Esophagus muscularis mucosa (tissue), 4 donors: ENCODE measurements at regions not wholly inside any gene's neighbourhood (a gene's known extent, or its start where the extent isn't known, plus 50 kb on each side); places are given as distances from the start of the nearest gene placed in this dataset.
"Not testable (repeated sequence)": the region's sequence is repeated elsewhere in the genome, so short reads cannot be mapped to it uniquely, and the experiment has no call there.

Source experiments
- DNase-seq: peaks from one replicate; pipeline ENCODE4 v3.0.0-alpha.2; 2017; ENCODE audit errors: extremely low spot score
- H3K27ac ChIP-seq, 4 donors: fragments of 200-600 bp; sonication (generic); replicated peaks in 1 of 4; 1 replicate in 3 of 4; 2 replicates in 1 of 4; pipeline ENCODE4 v1.5.1; 2016 to 2019; ENCODE audit warnings: mild to moderate bottlenecking in 1 of 4
- H3K27me3 ChIP-seq, 4 donors: fragments of 200-600 bp; sonication (generic); one replicate each; pipeline versions ENCODE4 v1.5.1 to v1.6.0; 2016 to 2019
- H3K36me3 ChIP-seq, 4 donors: fragments of 200-600 bp; sonication (generic); one replicate each; pipeline ENCODE4 v1.5.1; 2016 to 2019
- H3K4me1 ChIP-seq, 4 donors: fragments of 200-600 bp; sonication (generic); one replicate each; pipeline ENCODE4 v1.5.1; 2016 to 2019
- H3K4me3 ChIP-seq, 4 donors: fragments of 200-600 bp; sonication (generic); 1 replicate in 2 of 4; 2 replicates in 2 of 4; pipeline ENCODE4 v1.5.1; 2016 to 2019; ENCODE audit warnings: mild to moderate bottlenecking in 4 of 4, moderate library complexity in 1 of 4
- H3K9me3 ChIP-seq, 4 donors: fragments of 200-600 bp; sonication (generic); 1 replicate in 3 of 4; 2 replicates in 1 of 4; pipeline ENCODE4 v1.5.1; 2016 to 2019
- EP300 ChIP-seq: sonication (generic); formaldehyde crosslinking; IDR thresholded peaks from one replicate; pipeline ENCODE4 v1.6.1; 2017; ENCODE audit warnings: antibody characterized with exemption
- POLR2A ChIP-seq: fragments of 450-650 bp; IDR thresholded peaks from one replicate; pipeline ENCODE4 v1.6.1; 2017; ENCODE audit warnings: antibody characterized with exemption, moderate library complexity, mild to moderate bottlenecking, low read depth
- POLR2AphosphoS5 ChIP-seq, 2 donors: sonication (generic); formaldehyde crosslinking; IDR thresholded peaks; one replicate each; pipeline ENCODE4 v1.6.1; 2017; ENCODE audit warnings: antibody characterized with exemption in 2 of 2
- WGBS: methylation state at CpG from one replicate; pipeline ENCODE4 v1.1.5; 2018; 5-methylcytosine and 5-hydroxymethylcytosine counted together
- intact Hi-C: fragments of 100-400 bp; cut with DNase I; formaldehyde crosslinking; loops from one replicate; pipeline ENCODE4 v1.15.1; 2023
- TF ChIP-seq, protein P1 (sequence below), 3 experiments: fragments of 200-600 bp in 2 of 3; fragments of 450-650 bp in 1 of 3; sonication (generic) in 2 of 3; IDR thresholded peaks; one replicate each; pipeline ENCODE4 v1.5.1; 2017 to 2019; ENCODE audit warnings: antibody characterized with exemption in 3 of 3, mild to moderate bottlenecking in 2 of 3, moderate library complexity in 1 of 3

DNA sequence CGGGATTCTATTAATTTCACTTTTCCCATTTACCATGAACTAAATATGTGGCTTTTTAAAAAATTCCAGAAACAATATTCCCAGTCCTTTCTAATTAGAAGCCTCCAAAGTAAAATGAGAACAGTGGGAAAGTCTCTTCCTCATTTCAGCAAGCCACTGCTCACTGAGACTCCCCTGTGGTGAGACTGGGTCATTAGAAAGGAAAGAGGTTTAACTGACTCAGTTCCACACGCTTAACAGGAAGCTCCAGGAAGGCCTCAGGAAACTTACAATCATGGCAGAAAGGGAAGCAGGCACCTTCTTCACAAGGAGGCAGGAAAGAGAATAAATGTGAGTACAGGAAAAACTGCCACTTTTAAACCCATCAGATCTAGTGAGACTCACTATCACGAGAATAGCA lies 258.9 kb upstream of the CHAC2 start:
- Histone ChIP-seq H3K4me3 (no peak overlapping the region), H3K4me1 (no peaks in the 10 kb centered on the region), H3K36me3 (no peaks in the 10 kb centered on the region), H3K27me3 (no peaks in the 10 kb centered on the region), H3K27ac (no peak overlapping the region), H3K9me3 (no peaks in the 10 kb centered on the region)
- intact Hi-C loops: no loop called here
- TF ChIP-seq, protein P1, sequence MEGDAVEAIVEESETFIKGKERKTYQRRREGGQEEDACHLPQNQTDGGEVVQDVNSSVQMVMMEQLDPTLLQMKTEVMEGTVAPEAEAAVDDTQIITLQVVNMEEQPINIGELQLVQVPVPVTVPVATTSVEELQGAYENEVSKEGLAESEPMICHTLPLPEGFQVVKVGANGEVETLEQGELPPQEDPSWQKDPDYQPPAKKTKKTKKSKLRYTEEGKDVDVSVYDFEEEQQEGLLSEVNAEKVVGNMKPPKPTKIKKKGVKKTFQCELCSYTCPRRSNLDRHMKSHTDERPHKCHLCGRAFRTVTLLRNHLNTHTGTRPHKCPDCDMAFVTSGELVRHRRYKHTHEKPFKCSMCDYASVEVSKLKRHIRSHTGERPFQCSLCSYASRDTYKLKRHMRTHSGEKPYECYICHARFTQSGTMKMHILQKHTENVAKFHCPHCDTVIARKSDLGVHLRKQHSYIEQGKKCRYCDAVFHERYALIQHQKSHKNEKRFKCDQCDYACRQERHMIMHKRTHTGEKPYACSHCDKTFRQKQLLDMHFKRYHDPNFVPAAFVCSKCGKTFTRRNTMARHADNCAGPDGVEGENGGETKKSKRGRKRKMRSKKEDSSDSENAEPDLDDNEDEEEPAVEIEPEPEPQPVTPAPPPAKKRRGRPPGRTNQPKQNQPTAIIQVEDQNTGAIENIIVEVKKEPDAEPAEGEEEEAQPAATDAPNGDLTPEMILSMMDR (IDR thresholded peaks at IDR 0.05): no peak
- no peak for TF ChIP-seq EP300
- TF ChIP-seq POLR2A: no peak
- no peak for TF ChIP-seq POLR2AphosphoS5 (IDR thresholded peaks at IDR 0.05)
- no peak for DNase-seq
- 87% methylated on average over 3 of the region's 3 CpGs for WGBS

DNA sequence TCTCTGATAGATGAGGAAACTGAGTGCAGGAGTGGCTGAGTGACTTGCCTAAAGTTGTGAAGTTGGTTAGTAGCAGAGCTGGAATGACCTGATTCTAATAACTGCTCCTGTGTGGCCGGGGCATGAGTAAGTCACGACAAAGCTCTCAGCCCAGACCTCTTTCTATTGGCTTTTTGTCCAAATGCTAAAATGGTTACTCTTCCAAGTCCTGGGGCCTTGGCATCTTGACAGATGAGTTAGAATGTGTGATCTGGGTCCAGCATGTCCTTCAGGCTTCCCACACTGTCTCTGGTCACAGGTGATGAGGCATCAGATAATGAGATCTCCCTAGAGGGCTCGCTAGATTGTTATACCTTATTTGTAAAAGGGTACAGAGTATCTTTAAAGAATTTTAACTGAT lies 260.5 kb upstream of the CHAC2 start:
- H3K27ac ChIP-seq, intact Hi-C loops, H3K27me3 ChIP-seq, H3K4me3 ChIP-seq, H3K9me3 ChIP-seq, H3K4me1 ChIP-seq, H3K36me3 ChIP-seq, DNase-seq: not testable (repeated sequence)
- WGBS: 60% methylated on average over 3 of the region's 3 CpGs

DNA sequence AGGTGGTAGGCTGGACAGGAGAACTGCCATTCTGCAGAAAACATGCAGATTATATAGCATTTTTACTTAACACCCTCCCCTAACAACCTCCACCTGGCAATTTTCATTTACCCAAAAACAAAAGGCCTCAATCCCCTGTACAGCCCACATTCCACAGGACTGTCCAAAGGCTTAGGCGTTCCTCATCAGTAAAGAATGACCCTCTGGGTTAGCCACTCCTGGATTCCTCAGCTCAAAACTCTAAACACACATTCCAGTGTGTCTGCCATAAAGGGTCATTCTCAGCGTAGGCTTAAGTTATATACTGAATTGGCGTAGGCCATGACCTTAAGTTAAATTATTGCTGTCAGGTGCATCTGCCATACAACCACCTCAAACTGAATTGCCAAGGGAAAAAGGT lies 261.8 kb upstream of the CHAC2 start:
- Histone ChIP-seq H3K4me1 (no peaks in the 10 kb centered on the region), H3K4me3 (no peak overlapping the region), H3K27ac (no peak overlapping the region), H3K27me3 (no peaks in the 10 kb centered on the region), H3K36me3 (no peaks in the 10 kb centered on the region), H3K9me3 (no peaks in the 10 kb centered on the region)
- intact Hi-C loops: no loop called here
- no peak for TF ChIP-seq EP300
- no peak for TF ChIP-seq POLR2A
- TF ChIP-seq, protein P1 (IDR thresholded peaks at IDR 0.05): no peak
- TF ChIP-seq POLR2AphosphoS5 (IDR thresholded peaks at IDR 0.05): no peak
- DNase-seq: no peak
- WGBS: 84% methylated on average over 3 of the region's 3 CpGs

DNA sequence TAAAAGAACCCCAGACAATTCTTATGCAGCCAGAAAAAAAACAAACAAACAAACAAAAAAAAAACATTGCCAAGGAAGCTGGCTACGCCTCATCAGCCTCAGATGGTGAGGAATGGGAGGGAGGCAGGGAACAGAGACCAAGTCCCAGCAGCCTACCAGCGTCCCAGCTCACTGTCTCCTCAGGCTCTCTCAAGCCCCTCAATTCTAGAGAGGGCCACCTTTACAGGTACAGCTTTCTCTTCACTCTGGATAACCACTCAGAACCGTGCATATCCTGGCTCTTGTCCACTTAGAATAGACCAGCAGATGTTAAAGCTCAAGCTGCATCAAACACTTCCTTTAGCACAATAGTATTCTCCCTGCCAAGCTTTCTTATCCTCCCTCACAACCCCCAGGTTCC lies 263.1 kb upstream of the CHAC2 start:
- intact Hi-C loops: no loop called here

DNA sequence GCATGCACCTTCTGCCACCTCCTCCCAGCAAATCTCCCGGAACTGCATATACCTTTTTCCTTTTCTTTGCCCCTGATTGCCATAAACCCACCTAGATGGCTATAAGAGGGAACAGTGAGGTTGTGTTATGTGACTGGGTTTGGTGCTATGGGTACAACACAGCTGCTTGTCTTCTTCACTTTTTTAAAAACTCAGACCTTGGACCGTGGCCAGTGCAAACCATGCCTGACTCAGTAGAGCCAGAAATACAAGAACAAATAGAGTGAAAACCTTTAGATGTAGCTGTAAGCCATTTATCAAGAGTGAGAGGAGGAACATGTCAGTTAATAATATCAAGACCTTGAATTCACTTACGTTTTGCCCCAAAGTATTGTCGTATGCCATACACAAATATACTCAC lies 267.4 kb upstream of the CHAC2 start:
- Histone ChIP-seq H3K4me1 (peaks cover 7 to 48% (median 32%) of the 10 kb centered on the region in 4 donors), H3K4me3 (no peak overlapping the region), H3K9me3 (no peaks in the 10 kb centered on the region), H3K36me3 (no peaks in the 10 kb centered on the region), H3K27ac (no peak overlapping the region), H3K27me3 (no peaks in the 10 kb centered on the region)
- DNase-seq: no peak
- intact Hi-C loops: no loop called here
- WGBS: 63% methylated on average over 4 of the region's 4 CpGs
- no peak for TF ChIP-seq POLR2AphosphoS5 (IDR thresholded peaks at IDR 0.05)
- TF ChIP-seq POLR2A: no peak
- TF ChIP-seq, protein P1 (IDR thresholded peaks at IDR 0.05): no peak
- no peak for TF ChIP-seq EP300

More for the DNA sequence above, 263.1 kb upstream of the CHAC2 start:
- peaks cover 0 to 10% (median 6%) of the 10 kb centered on the region in 4 donors for H3K4me1 ChIP-seq
- no peak for DNase-seq
- H3K9me3 ChIP-seq: no peaks in the 10 kb centered on the region
- no peak overlapping the region for H3K27ac ChIP-seq
- H3K36me3 ChIP-seq: no peaks in the 10 kb centered on the region
- 82% methylated on average over 3 of the region's 3 CpGs for WGBS
- H3K4me3 ChIP-seq: no peak overlapping the region
- no peaks in the 10 kb centered on the region for H3K27me3 ChIP-seq
- TF ChIP-seq POLR2A: no peak
- no peak for TF ChIP-seq EP300
- TF ChIP-seq, protein P1 (IDR thresholded peaks at IDR 0.05): no peak
- no peak for TF ChIP-seq POLR2AphosphoS5 (IDR thresholded peaks at IDR 0.05)
